HepG2 (cell line): ENCODE measurements at regions not wholly inside any gene's neighbourhood (a gene's known extent, or its start where the extent isn't known, plus 50 kb on each side); places are given as distances from the start of the nearest gene placed in this dataset.

Experiments
- ATAC-seq: fragments of 200-7000 bp; cut with Tn5 transposase; 3 replicates; pipeline ENCODE4 v1.9.1; 2020; ENCODE audit warnings: mild to moderate bottlenecking, moderate library complexity
- BruUV-seq: library from RNA; stranded (reverse); fragments of 400-500 nt; replicated peaks from 2 replicates; lab custom pipeline; 2021; lab: Mats Ljungman, UMichigan
- CTCF ChIA-PET: fragments of 300-600 bp; formaldehyde crosslinking; extraction: SDS; loops from one replicate; lab custom pipeline; 2021; ENCODE audit warnings: low total read pairs, inconsistent platforms, low intra/inter-chr PET ratio; lab: Yijun Ruan, JAX
- POLR2A ChIA-PET: fragments of 350-600 bp; sonication (Branson Sonifier 250); formaldehyde crosslinking; loops from one replicate; lab custom pipeline; 2020; ENCODE audit warnings: antibody characterized with exemption, inconsistent platforms; lab: Yijun Ruan, JAX
- DNase-seq: peaks from one replicate; pipeline ENCODE4 v3.0.0-alpha.2; 2015; ENCODE audit warnings: low spot score
- FAIRE-seq: peaks from 3 replicates; lab custom pipeline; 2011; peaks lifted over from hg19 to GRCh38; lab: Jason Lieb, UNC
- H2AFZ ChIP-seq: one replicate; pipeline ENCODE4 v1.6.1; 2011; ENCODE audit warnings: low read length, inconsistent platforms
- H3K27ac ChIP-seq: fragments of 300-600 bp; 3 replicates; pipeline ENCODE4 v1.8.0; 2011; ENCODE audit warnings: mixed run types, mild to moderate bottlenecking, mixed read lengths, low read length, inconsistent platforms; ENCODE audit not compliant: insufficient read depth; ENCODE audit errors: extremely low read length
- H3K27me3 ChIP-seq, 2 experiments: fragments of 200-600 bp in 1 of 2; 2 replicates in 1 of 2; 3 replicates in 1 of 2; pipeline versions ENCODE4 v1.6.0 to v1.8.0; 2011; ENCODE audit warnings: low read length in 2 of 2, mild to moderate bottlenecking in 2 of 2, moderate library complexity in 2 of 2, inconsistent platforms in 1 of 2; ENCODE audit not compliant: insufficient read depth in 2 of 2, control insufficient read depth in 1 of 2
- H3K36me3 ChIP-seq, 2 experiments: fragments of 200-600 bp in 1 of 2; replicated peaks in 1 of 2; 2 replicates in 1 of 2; 3 replicates in 1 of 2; pipeline versions ENCODE4 v1.5.1 to v1.8.0; 2011; ENCODE audit warnings: low read length in 2 of 2, inconsistent platforms in 1 of 2; ENCODE audit not compliant: insufficient read depth in 2 of 2, control insufficient read depth in 1 of 2
- H3K4me1 ChIP-seq: 2 replicates; pipeline ENCODE4 v1.5.1; 2012; ENCODE audit warnings: low read length, inconsistent platforms; ENCODE audit not compliant: insufficient read depth
- H3K4me2 ChIP-seq: 2 replicates; pipeline ENCODE4 v1.6.0; 2011; ENCODE audit warnings: low read depth, low read length, inconsistent platforms
- H3K4me3 ChIP-seq, 3 experiments: fragments of 200-600 bp in 1 of 3; sonication (generic), shearing (Covaris generic) in 1 of 3; replicated peaks in 1 of 3; 2 replicates each; pipeline ENCODE4 v1.5.1; 2011 to 2016; ENCODE audit warnings: low read length in 3 of 3, inconsistent platforms in 2 of 3, low read depth in 2 of 3, mild to moderate bottlenecking in 2 of 3, control low read depth in 1 of 3, mixed read lengths in 1 of 3; ENCODE audit not compliant: insufficient read depth in 1 of 3
- H3K79me2 ChIP-seq: one replicate; pipeline ENCODE4 v1.6.1; 2011; ENCODE audit warnings: low read length, inconsistent platforms; ENCODE audit not compliant: insufficient read depth
- H3K9ac ChIP-seq: 2 replicates; pipeline ENCODE4 v1.6.0; 2011; ENCODE audit warnings: mild to moderate bottlenecking, low read depth, low read length, inconsistent platforms; ENCODE audit not compliant: insufficient read depth
- H3K9me3 ChIP-seq: 2 replicates; pipeline ENCODE4 v1.5.1; 2012; ENCODE audit warnings: mild to moderate bottlenecking, low read length
- H4K20me1 ChIP-seq: 2 replicates; pipeline ENCODE4 v1.6.0; 2011; ENCODE audit warnings: inconsistent platforms, mild to moderate bottlenecking, low read length, moderate library complexity; ENCODE audit not compliant: insufficient read depth
- ATF7 ChIP-seq, 2 experiments: fragments of 450-650 bp in 1 of 2; sonication (generic) in 1 of 2; formaldehyde crosslinking in 1 of 2; IDR thresholded peaks; 2 replicates each; pipeline versions ENCODE4 v1.4.0 to v1.6.1; 2016 to 2020; ENCODE audit warnings: antibody characterized with exemption in 1 of 2, mild to moderate bottlenecking in 1 of 2, missing genetic modification reagents in 1 of 2
- MXD3 ChIP-seq: IDR thresholded peaks from 2 replicates; pipeline ENCODE4 v1.6.1; 2016; ENCODE audit warnings: mild to moderate bottlenecking, missing biosample characterization, missing genetic modification reagents
- RCOR2 ChIP-seq: IDR thresholded peaks from 2 replicates; pipeline ENCODE4 v1.6.1; 2016; ENCODE audit warnings: missing biosample characterization, missing genetic modification reagents
- YEATS2 ChIP-seq: sonication (generic); formaldehyde crosslinking; IDR thresholded peaks from 2 replicates; pipeline ENCODE4 v1.4.0; 2020; ENCODE audit warnings: missing genetic modification reagents, borderline replicate concordance
- ZNF598 ChIP-seq: sonication (generic); formaldehyde crosslinking; IDR thresholded peaks from 2 replicates; pipeline ENCODE4 v1.5.1; 2020; ENCODE audit warnings: mild to moderate bottlenecking, missing genetic modification reagents, borderline replicate concordance
- WGBS: methylation state at CpG from one replicate; pipeline ENCODE4 v1.1.6; 2017; ENCODE audit warnings: low lambda C conversion rate; 5-methylcytosine and 5-hydroxymethylcytosine counted together
- in situ Hi-C: cut with HindIII; loops from 2 replicates; pipeline ENCODE4 v1.10.0; 2017; ENCODE audit warnings: low pct_unique_long_range_greater_than_20kb; ENCODE audit not compliant: extremely low pct_ligation_motif_present
- intact Hi-C: fragments of 100-400 bp; cut with micrococcal nuclease; formaldehyde crosslinking; loops from one replicate; pipeline ENCODE4 v1.10.0; 2022; ENCODE audit not compliant: unreplicated experiment
- TF ChIP-seq, protein P1 (sequence below): sonication (generic); formaldehyde crosslinking; IDR thresholded peaks from 2 replicates; pipeline ENCODE4 v1.5.1; 2020; ENCODE audit warnings: missing genetic modification reagents, mild to moderate bottlenecking, borderline replicate concordance

DNA sequence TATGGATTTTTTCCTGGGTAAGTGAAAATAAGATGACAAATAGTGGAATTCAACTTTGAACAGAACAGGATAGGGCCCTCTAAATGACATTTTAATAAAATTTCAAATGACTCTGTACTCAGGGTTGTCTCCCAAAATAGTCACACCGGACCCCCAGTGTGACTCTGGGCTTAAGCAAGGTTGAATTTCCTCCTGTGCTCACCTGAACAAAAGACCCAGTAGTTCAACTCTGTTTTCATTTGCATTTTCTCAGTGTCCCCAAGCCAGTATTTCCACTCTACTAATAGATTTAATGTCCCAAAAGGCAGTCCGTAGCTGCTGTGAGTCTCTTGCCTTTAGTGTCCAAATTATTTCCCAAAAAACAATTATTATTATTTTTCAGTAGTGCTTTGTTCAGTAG is 296.6 kb downstream of the PLOD2 start:
- POLR2A ChIA-PET, result no interaction called here
- no peaks in the 10 kb centered on the region for H3K4me1 ChIP-seq
- BruUV-seq, result no TSS peak
- in situ Hi-C loops (no loop called here), intact Hi-C loops (no loop called here)
- no peak overlapping the region for H3K9ac ChIP-seq
- H3K36me3 ChIP-seq, result no peaks in the 10 kb centered on the region
- DNase-seq, result no peak
- no peak for FAIRE-seq
- no peak overlapping the region for H3K27ac ChIP-seq
- H4K20me1 ChIP-seq, result no peaks in the 10 kb centered on the region
- H3K4me2 ChIP-seq, result no peak overlapping the region
- no peak for ATAC-seq
- CTCF ChIA-PET, result no interaction called here
- no peaks in the 10 kb centered on the region for H3K79me2 ChIP-seq
- no peaks in the 10 kb centered on the region for H3K9me3 ChIP-seq
- 0% methylated on average over 2 of the region's 2 CpGs for WGBS
- TF ChIP-seq ATF7 (IDR thresholded peaks at IDR 0.05) (no peak), ATF7 (CRISPR knock-in tag; IDR thresholded peaks at IDR 0.05) (no peak), YEATS2 (CRISPR knock-in tag) (no peak), RCOR2 (CRISPR knock-in tag) (no peak), ZNF598 (CRISPR knock-in tag) (no peak), MXD3 (no peak)
- TF ChIP-seq, protein P1, sequence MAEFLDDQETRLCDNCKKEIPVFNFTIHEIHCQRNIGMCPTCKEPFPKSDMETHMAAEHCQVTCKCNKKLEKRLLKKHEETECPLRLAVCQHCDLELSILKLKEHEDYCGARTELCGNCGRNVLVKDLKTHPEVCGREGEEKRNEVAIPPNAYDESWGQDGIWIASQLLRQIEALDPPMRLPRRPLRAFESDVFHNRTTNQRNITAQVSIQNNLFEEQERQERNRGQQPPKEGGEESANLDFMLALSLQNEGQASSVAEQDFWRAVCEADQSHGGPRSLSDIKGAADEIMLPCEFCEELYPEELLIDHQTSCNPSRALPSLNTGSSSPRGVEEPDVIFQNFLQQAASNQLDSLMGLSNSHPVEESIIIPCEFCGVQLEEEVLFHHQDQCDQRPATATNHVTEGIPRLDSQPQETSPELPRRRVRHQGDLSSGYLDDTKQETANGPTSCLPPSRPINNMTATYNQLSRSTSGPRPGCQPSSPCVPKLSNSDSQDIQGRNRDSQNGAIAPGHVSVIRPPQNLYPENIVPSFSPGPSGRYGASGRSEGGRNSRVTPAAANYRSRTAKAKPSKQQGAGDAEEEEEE, result no peak
- TF ChIP-seq, all 625 proteins: peak for 0
- Histone ChIP-seq H3K4me3 (no peak overlapping the region), H3K27me3 (no peaks in the 10 kb centered on the region), H2AFZ (no peak overlapping the region)
